ENCODE measurements at regions not wholly inside any gene's neighbourhood (a gene's known extent, or its start where the extent isn't known, plus 50 kb on each side); places are given as distances from the start of the nearest gene placed in this dataset.

DNA sequence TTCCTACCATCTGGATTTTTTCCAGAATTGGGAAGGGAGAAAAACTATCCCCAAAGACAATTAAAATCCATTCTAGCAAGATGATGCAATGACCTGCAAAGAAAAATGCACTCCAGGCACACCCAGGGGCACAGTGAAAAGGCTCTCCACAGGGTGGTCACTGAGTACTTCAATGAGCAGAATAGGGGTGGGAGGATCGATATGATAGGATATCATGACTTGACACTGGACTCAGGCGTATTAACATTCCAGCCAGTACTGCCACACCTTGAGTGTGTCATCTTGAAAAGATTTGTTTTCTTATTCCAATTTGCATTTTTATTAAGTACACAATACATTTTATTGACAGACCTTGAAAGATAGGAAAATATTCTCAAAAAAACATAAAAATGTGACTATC lies 132.2 kb downstream of the ZNF37A start:
- TF ChIP-seq, protein P1, sequence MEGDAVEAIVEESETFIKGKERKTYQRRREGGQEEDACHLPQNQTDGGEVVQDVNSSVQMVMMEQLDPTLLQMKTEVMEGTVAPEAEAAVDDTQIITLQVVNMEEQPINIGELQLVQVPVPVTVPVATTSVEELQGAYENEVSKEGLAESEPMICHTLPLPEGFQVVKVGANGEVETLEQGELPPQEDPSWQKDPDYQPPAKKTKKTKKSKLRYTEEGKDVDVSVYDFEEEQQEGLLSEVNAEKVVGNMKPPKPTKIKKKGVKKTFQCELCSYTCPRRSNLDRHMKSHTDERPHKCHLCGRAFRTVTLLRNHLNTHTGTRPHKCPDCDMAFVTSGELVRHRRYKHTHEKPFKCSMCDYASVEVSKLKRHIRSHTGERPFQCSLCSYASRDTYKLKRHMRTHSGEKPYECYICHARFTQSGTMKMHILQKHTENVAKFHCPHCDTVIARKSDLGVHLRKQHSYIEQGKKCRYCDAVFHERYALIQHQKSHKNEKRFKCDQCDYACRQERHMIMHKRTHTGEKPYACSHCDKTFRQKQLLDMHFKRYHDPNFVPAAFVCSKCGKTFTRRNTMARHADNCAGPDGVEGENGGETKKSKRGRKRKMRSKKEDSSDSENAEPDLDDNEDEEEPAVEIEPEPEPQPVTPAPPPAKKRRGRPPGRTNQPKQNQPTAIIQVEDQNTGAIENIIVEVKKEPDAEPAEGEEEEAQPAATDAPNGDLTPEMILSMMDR (IDR thresholded peaks at IDR 0.05; ENCODE audit: poor library complexity), result no peak
- no peak for TF ChIP-seq EZH2 (IDR thresholded peaks at IDR 0.05; ENCODE audit: borderline replicate concordance)

All from hepatocyte (in vitro differentiated cells).